ENCODE measurements at regions not wholly inside any gene's neighbourhood (a gene's known extent, or its start where the extent isn't known, plus 50 kb on each side); places are given as distances from the start of the nearest gene placed in this dataset.

- ATAC-seq (no peak), DNase-seq (no peak)
- TF ChIP-seq CTCF (IDR thresholded peaks at IDR 0.05) = no peak
- H3K4me1 ChIP-seq = no peaks in the 10 kb centered on the region
- H3K9me3 ChIP-seq = no peaks in the 10 kb centered on the region
- no peaks in the 10 kb centered on the region for H3K27me3 ChIP-seq
- intact Hi-C loops (cut with DNase I) = no loop called here
- H3K27ac ChIP-seq = no peak overlapping the region
- H3K4me3 ChIP-seq = no peak overlapping the region
- no peaks in the 10 kb centered on the region for H3K36me3 ChIP-seq
Measured at GRCh38 chr12:14310866-14311265, 54.6 kb upstream of the ATF7IP start.

GRCh38 chr12:14313379-14314138 lies 51.9 kb upstream of the ATF7IP start:
- Histone ChIP-seq H3K4me3 (no peak overlapping the region), H3K4me1 (no peaks in the 10 kb centered on the region), H3K9me3 (no peaks in the 10 kb centered on the region), H3K27me3 (no peaks in the 10 kb centered on the region), H3K27ac (no peak overlapping the region), H3K36me3 (no peaks in the 10 kb centered on the region)
- intact Hi-C loops (cut with DNase I) = no loop called here
- no peak for TF ChIP-seq CTCF (IDR thresholded peaks at IDR 0.05)
- DNase-seq = no peak
- no peak for ATAC-seq

- intact Hi-C loops (cut with DNase I) = no loop called here
- Histone ChIP-seq H3K4me1 (no peaks in the 10 kb centered on the region), H3K36me3 (no peaks in the 10 kb centered on the region), H3K9me3 (no peaks in the 10 kb centered on the region), H3K4me3 (no peak overlapping the region), H3K27me3 (no peaks in the 10 kb centered on the region), H3K27ac (no peak overlapping the region)
- no peak for TF ChIP-seq CTCF (IDR thresholded peaks at IDR 0.05)
- DNase-seq (no peak), ATAC-seq (peak; percentile 83)
Measured at GRCh38 chr12:14314801-14315200, 50.7 kb upstream of the ATF7IP start.

- no peak for DNase-seq
- Histone ChIP-seq H3K4me1 (no peaks in the 10 kb centered on the region), H3K36me3 (no peaks in the 10 kb centered on the region), H3K27me3 (no peaks in the 10 kb centered on the region), H3K27ac (no peak overlapping the region), H3K9me3 (no peaks in the 10 kb centered on the region), H3K4me3 (no peak overlapping the region)
- ATAC-seq = no peak
- intact Hi-C loops (cut with DNase I) = no loop called here
- no peak for TF ChIP-seq CTCF (IDR thresholded peaks at IDR 0.05)
Measured at GRCh38 chr12:14315501-14315900, 50.0 kb upstream of the ATF7IP start.
